Hindlimb muscle (tissue), 1 donor: ENCODE measurements at regions not wholly inside any gene's neighbourhood (a gene's known extent, or its start where the extent isn't known, plus 50 kb on each side); places are given as distances from the start of the nearest gene placed in this dataset.
"Not testable (repeated sequence)": the region's sequence is repeated elsewhere in the genome, so short reads cannot be mapped to it uniquely, and the experiment has no call there.

ENCODE experiments used
- DNase-seq: peaks from one replicate; pipeline ENCODE4 v3.0.0-alpha.2; 2013

- no peak for DNase-seq
Observed at GRCh38 chr6:68054756-68055155, 580.3 kb upstream of the ADGRB3 start.

- no peak for DNase-seq
Observed at GRCh38 chr6:68053805-68054373, 581.2 kb upstream of the ADGRB3 start.

- no peak for DNase-seq
Observed at GRCh38 chr6:68052234-68052633, 582.8 kb upstream of the ADGRB3 start.

- no peak for DNase-seq
Observed at GRCh38 chr6:68049562-68049961, 585.5 kb upstream of the ADGRB3 start.

- no peak for DNase-seq
Observed at GRCh38 chr6:68046756-68047155, 588.3 kb upstream of the ADGRB3 start.

GRCh38 chr6:68046302-68046701 lies 588.8 kb upstream of the ADGRB3 start:
- DNase-seq, result no peak

GRCh38 chr6:68045193-68045592 lies 589.9 kb upstream of the ADGRB3 start:
- DNase-seq, result no peak

GRCh38 chr6:68044264-68044663 lies 590.8 kb upstream of the ADGRB3 start:
- no peak for DNase-seq

GRCh38 chr6:68043122-68043398 lies 592.0 kb upstream of the ADGRB3 start:
- DNase-seq, result no peak

GRCh38 chr6:68042339-68043121 lies 592.6 kb upstream of the ADGRB3 start:
- DNase-seq, result no peak

GRCh38 chr6:68040780-68041179 lies 594.3 kb upstream of the ADGRB3 start:
- DNase-seq, result no peak

- no peak for DNase-seq
Observed at GRCh38 chr6:68040312-68040778, 594.7 kb upstream of the ADGRB3 start.

- no peak for DNase-seq
Observed at GRCh38 chr6:68039641-68040311, 595.3 kb upstream of the ADGRB3 start.

GRCh38 chr6:68038815-68039408 lies 596.2 kb upstream of the ADGRB3 start:
- no peak for DNase-seq

GRCh38 chr6:68032217-68032616 lies 602.9 kb upstream of the ADGRB3 start:
- no peak for DNase-seq

GRCh38 chr6:68031054-68031453 lies 604.0 kb upstream of the ADGRB3 start:
- DNase-seq, result no peak

- DNase-seq, result no peak
Observed at GRCh38 chr6:68026483-68026882, 608.6 kb upstream of the ADGRB3 start.

GRCh38 chr6:68025764-68026163 lies 609.3 kb upstream of the ADGRB3 start:
- no peak for DNase-seq

- no peak for DNase-seq
Observed at GRCh38 chr6:68024570-68025269, 610.4 kb upstream of the ADGRB3 start.

GRCh38 chr6:68022968-68023367 lies 612.1 kb upstream of the ADGRB3 start:
- DNase-seq, result not testable (repeated sequence)

- no peak for DNase-seq
Observed at GRCh38 chr6:68013780-68014515, 621.1 kb upstream of the ADGRB3 start.

- DNase-seq, result no peak
Observed at GRCh38 chr6:68012822-68013221, 622.3 kb upstream of the ADGRB3 start.
